Activated CD8-positive, alpha-beta memory T cell treated with anti-CD3 and anti-CD28 coated beads, Interleukin-2, amount 50 U/mL, for 24 hours (primary cell): ENCODE measurements at regions not wholly inside any gene's neighbourhood (a gene's known extent, or its start where the extent isn't known, plus 50 kb on each side); places are given as distances from the start of the nearest gene placed in this dataset.
"Not testable (repeated sequence)": the region's sequence is repeated elsewhere in the genome, so short reads cannot be mapped to it uniquely, and the experiment has no call there.

Experiments used
- DNase-seq: peaks from one replicate; pipeline ENCODE4 v3.0.0-alpha.2; 2020; ENCODE audit errors: extremely low read depth

GRCh38 chr11:38582151-38582550 lies 1984.1 kb upstream of the RAG2 start:
- DNase-seq, result no peak

GRCh38 chr11:38577769-38578168 lies 1979.7 kb upstream of the RAG2 start:
- DNase-seq, result no peak

- no peak for DNase-seq
Observed at GRCh38 chr11:38562562-38562961, 1964.5 kb upstream of the RAG2 start.

- no peak for DNase-seq
Observed at GRCh38 chr11:38553148-38553547, 1955.1 kb upstream of the RAG2 start.

- no peak for DNase-seq
Observed at GRCh38 chr11:38547462-38547861, 1949.4 kb upstream of the RAG2 start.

DNA sequence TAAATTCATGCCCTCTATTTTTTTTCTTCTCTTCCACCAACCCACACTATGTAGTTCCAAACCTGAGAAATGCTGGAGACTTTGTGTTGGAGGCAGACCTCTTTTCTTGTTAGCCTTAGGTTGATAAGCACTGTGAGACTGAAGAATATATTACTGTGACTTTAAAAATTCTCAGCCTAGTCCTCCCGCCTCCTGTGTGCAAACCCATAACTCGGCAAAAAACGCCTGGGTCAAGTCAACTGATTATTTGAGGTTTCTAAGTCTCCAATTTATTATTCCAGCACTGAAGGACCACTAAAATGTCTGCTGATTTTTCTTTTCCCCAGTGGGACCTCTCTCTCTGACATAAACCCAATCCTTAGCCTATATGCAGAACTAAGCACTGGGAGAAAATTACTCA lies 1946.0 kb upstream of the RAG2 start:
- DNase-seq, result no peak

DNA sequence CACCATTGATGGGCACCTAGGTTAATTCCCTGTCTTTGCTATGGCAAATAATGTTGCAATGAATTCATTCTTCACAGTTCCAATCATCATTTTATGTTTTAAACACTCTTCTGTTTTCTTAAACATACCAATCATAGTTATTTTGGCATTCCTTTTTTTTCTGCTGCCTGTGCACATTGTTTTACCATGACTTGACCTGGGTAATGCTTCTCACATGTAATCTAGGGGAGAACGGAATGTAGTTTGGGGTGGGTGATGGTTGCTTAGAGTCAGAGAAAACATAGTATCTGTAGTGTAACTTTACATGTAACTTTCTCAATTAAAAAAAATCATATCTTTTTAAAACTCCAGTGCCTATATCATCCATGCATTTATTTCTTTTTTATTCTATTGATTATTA lies 1945.3 kb upstream of the RAG2 start:
- no peak for DNase-seq

DNA sequence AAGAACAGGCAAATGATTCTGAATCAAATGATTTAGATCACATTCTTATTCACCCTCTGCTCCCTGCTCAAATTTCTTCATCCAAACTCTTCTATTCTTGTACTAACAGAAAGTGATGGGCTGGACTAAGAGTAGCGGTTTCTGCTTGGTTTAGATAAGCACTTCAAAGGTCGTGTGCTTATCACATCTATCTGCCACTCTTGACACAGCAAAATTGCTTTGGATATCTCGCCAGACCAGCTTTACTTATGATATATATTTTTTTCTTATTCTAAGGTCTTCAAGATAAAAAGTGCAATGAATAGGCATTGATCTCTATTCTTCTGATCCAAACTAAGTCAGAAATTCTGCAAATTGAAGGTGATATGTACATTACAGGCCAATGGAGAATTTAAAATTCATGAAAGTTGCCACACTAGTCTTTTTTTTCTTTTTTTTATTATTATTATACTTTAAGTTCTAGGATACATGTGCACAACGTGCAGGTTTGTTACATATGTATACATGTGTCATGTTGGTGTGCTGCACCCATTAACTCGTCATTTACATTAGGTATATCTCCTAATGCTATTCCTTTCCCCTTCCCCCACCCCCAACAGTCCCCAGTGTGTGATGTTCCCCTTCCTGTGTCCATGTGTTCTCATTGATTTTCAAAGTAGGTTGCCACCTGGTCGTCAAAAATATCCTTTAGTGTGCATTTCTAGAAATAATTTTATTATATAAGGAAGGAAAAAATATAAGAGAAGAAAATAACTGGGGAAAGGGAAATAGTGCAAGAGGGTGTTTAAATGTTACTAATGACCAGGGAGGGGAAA lies 1941.0 kb upstream of the RAG2 start:
- no peak for DNase-seq

DNA sequence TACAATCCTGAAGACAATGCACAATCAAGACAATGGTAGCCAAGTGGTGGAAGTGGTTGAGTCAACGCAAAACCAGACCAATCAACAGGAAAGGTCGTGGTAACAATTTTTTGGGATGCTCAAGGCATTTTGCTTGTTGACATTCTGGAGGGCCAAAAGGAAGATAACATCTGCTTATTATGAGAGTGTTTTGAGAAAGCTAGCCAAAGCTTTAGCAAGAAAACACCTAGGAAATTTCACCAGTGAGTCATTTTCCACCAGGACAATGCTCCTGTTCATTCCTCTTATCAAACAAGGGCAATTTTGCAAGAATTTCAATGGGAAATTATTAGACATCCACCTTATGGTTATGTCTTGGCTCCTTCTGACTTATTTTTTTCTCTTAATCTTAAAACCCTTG lies 1932.2 kb upstream of the RAG2 start:
- no peak for DNase-seq

- no peak for DNase-seq
Observed at GRCh38 chr11:38524945-38525344, 1926.9 kb upstream of the RAG2 start.

- no peak for DNase-seq
Observed at GRCh38 chr11:38517991-38518390, 1920.0 kb upstream of the RAG2 start.

DNA sequence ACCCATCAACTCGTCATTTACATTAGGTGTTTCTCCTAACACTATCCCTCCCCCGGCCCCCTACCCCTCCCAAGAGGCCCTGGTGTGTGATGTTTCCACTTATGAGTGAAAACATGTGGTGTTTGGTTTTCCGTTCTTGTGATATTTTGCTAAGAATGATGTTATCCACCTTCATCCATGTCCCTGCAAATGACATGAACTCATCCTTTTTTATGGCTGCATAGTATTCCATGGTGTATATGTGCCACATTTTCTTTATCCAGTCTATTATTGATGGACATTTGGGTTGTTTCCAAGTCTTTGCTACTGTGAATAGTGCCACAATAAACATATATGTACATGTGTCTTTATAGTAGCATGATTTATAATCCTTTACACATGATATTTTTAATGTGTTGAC lies 1914.8 kb upstream of the RAG2 start:
- not testable (repeated sequence) for DNase-seq

DNA sequence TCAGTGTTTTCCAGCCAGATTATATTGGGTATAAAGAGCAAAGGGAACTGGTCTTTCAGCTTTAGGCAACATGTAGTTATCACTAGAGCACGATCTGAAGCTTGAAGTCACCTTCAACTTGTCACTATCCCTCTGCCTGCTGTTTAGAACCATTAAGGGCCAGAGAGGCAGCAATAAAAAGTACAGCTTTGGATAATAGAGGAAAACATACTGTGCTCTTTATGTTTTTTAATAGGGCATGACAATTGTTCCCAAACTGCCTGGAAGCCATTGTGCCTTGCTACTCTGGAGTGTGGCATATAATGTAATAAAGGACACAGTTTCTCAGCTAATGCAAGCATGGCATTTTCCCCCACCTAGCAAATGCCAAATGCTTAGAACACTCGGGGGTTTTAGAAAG lies 1912.0 kb upstream of the RAG2 start:
- no peak for DNase-seq

GRCh38 chr11:38503876-38504275 lies 1905.8 kb upstream of the RAG2 start:
- DNase-seq, result no peak

DNA sequence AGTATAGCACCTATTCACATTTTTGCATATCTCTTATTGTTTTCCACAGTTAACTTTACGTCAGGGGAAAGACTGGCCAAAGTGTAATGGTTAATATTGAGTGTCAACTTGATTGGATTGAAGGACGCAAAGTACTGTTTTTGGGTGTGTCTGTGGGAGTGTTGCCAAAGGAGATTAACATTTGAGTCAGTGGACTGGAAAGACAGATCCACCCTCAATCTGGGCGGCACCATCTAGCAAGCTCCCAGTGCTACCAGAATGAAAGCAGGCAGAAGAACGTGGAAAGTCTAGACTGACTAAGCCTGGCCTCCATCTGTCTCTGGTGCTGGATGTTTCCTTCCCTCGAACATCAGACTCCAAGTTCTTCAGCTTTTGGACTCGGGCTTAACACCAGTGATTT lies 1900.7 kb upstream of the RAG2 start:
- DNase-seq, result no peak

- no peak for DNase-seq
Observed at GRCh38 chr11:38491986-38492385, 1894.0 kb upstream of the RAG2 start.

DNA sequence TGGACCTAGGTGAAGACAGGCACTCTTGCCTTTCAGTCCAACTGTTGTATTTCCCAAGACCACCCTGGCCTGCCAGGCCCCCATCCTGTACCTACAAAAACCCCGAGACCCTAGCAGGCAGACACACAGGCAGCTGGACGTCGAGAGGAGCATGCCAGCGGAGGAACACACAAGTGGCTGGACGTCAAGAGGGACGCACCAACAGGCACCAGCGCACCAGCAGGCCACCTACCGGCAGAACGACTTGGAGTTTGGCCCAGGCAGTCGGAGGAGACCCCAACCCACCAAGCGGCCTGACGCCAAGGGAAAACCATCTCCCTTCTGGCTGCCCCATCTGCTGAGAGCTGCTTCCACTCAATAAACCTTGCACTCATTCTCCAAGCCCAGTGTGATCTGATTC lies 1883.4 kb upstream of the RAG2 start:
- no peak for DNase-seq

GRCh38 chr11:38476808-38477575 lies 1879.0 kb upstream of the RAG2 start:
- DNase-seq, result no peak

- no peak for DNase-seq
Observed at GRCh38 chr11:38461751-38462150, 1863.7 kb upstream of the RAG2 start.

GRCh38 chr11:38460896-38461295 lies 1862.9 kb upstream of the RAG2 start:
- no peak for DNase-seq

- no peak for DNase-seq
Observed at GRCh38 chr11:38460429-38460828, 1862.4 kb upstream of the RAG2 start.

DNA sequence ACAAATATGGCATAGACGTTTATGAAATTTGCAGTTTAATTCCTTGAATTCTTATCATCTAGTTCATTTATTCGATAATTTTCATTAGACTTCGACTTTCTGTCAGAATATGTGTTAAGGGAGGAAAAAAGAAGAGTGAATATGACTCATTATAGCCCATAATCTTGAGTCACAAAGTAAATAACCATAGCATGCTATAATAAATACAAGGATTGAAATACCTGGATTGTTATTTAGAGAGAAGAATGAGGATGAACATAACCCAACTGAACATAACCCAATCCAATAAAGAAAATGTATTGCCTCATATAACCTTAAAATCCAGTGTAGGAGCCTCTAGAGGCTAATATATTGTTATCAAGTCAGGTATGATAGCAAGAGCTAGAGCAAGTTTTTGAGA lies 1858.3 kb upstream of the RAG2 start:
- no peak for DNase-seq

DNA sequence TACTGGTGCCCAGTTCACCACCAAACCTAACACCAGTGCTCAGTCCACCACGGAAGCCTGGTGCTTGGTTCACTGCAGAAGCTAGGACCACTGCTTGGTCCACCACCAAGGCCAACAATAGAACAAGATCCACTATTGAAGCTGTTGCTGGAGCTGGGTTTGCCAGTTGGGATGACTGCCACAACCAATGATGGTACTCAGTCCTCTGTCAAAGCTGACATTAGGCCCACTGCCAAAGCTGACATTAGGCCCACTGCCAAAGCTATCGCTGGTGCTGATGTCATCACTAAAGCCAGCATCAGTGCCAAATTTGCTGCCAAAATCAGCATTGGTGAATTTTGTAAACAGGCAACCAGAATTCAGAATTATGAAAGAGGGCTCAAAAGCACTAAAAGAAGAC lies 1850.2 kb upstream of the RAG2 start:
- no peak for DNase-seq
